Body of pancreas (tissue), 4 donors: ENCODE measurements at regions not wholly inside any gene's neighbourhood (a gene's known extent, or its start where the extent isn't known, plus 50 kb on each side); places are given as distances from the start of the nearest gene placed in this dataset.

Experiments used
- ATAC-seq: fragments of 150-250 bp; one replicate; pipeline ENCODE4 v1.9.1; 2016
- DNase-seq, 4 donors: peaks; one replicate each; pipeline ENCODE4 v3.0.0-alpha.2; 2019
- H3K27ac ChIP-seq, 4 donors: fragments of 200-600 bp; sonication (generic); 1 replicate in 3 of 4; 2 replicates in 1 of 4; pipeline versions ENCODE4 v1.5.1 to v1.6.1; 2016 to 2019; ENCODE audit warnings: mild to moderate bottlenecking in 1 of 4, mixed read lengths in 1 of 4, moderate library complexity in 1 of 4
- H3K27me3 ChIP-seq, 2 donors: fragments of 200-600 bp; sonication (generic); one replicate each; pipeline ENCODE4 v1.6.0; 2016; ENCODE audit warnings: mild to moderate bottlenecking in 1 of 2
- H3K36me3 ChIP-seq, 2 donors: fragments of 200-600 bp; sonication (generic); replicated peaks in 1 of 2; 2 replicates each; pipeline ENCODE4 v1.5.1; 2016; ENCODE audit warnings: low read depth in 2 of 2; ENCODE audit not compliant: insufficient read depth in 1 of 2
- H3K4me1 ChIP-seq: fragments of 200-600 bp; sonication (generic); one replicate; pipeline ENCODE4 v1.6.0; 2016
- H3K4me3 ChIP-seq, 2 donors: fragments of 200-600 bp; sonication (generic); 1 replicate in 1 of 2; 2 replicates in 1 of 2; pipeline ENCODE4 v1.5.1; 2016 to 2019
- H3K9me3 ChIP-seq, 3 donors: fragments of 200-600 bp; sonication (generic); 1 replicate in 2 of 3; 2 replicates in 1 of 3; pipeline ENCODE4 v1.5.1; 2016
- POLR2A ChIP-seq, 3 donors: fragments of 450-650 bp; IDR thresholded peaks; one replicate each; pipeline ENCODE4 v1.6.1; 2016; ENCODE audit warnings: antibody characterized with exemption in 3 of 3, mild to moderate bottlenecking in 2 of 3
- WGBS, 2 donors: methylation state at CpG; one replicate each; pipeline ENCODE4 v1.1.5; 2017; 5-methylcytosine and 5-hydroxymethylcytosine counted together
- intact Hi-C: fragments of 100-400 bp; cut with DNase I; formaldehyde crosslinking; loops from one replicate; pipeline ENCODE4 v1.15.1; 2023
- TF ChIP-seq, protein P1 (sequence below), 7 experiments: fragments of 450-650 bp in 4 of 7; fragments of 200-600 bp in 3 of 7; sonication (generic) in 3 of 7; IDR thresholded peaks; one replicate each; pipeline ENCODE4 v1.5.1; 2016 to 2019; ENCODE audit warnings: antibody characterized with exemption in 7 of 7

DNA sequence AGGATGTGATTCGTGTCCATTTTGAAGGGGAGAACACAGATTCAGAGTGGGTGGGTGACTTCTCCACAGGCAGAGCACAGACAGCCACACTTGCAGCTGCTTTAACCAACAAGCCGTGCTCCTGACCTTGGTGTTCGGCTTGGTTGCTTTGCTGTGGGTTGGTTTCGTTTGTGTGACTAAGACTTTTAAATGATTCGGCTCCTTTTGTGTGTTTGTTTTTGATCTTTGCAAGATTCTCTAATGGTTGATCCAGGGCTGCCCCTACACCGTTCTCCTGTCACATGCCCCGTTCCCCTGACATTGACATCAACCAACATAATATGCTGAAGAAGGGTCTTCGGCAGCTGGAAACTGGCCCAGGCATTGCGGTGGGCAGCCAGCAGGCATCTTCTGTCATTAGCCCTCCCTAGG lies 95.9 kb upstream of the MBOAT2 start:
- H3K27ac ChIP-seq: no peak overlapping the region
- no peaks in the 10 kb centered on the region for H3K36me3 ChIP-seq
- no peaks in the 10 kb centered on the region for H3K4me1 ChIP-seq
- intact Hi-C loops: no loop called here
- H3K27me3 ChIP-seq: no peaks in the 10 kb centered on the region
- WGBS, 2 donors: 55 to 69% methylated on average over 9 of the region's 9 CpGs
- DNase-seq (no peak), ATAC-seq (no peak)
- no peak overlapping the region for H3K4me3 ChIP-seq
- TF ChIP-seq, protein P1, sequence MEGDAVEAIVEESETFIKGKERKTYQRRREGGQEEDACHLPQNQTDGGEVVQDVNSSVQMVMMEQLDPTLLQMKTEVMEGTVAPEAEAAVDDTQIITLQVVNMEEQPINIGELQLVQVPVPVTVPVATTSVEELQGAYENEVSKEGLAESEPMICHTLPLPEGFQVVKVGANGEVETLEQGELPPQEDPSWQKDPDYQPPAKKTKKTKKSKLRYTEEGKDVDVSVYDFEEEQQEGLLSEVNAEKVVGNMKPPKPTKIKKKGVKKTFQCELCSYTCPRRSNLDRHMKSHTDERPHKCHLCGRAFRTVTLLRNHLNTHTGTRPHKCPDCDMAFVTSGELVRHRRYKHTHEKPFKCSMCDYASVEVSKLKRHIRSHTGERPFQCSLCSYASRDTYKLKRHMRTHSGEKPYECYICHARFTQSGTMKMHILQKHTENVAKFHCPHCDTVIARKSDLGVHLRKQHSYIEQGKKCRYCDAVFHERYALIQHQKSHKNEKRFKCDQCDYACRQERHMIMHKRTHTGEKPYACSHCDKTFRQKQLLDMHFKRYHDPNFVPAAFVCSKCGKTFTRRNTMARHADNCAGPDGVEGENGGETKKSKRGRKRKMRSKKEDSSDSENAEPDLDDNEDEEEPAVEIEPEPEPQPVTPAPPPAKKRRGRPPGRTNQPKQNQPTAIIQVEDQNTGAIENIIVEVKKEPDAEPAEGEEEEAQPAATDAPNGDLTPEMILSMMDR (IDR thresholded peaks at IDR 0.05): no peak
- TF ChIP-seq POLR2A (IDR thresholded peaks at IDR 0.05): no peak
- no peaks in the 10 kb centered on the region for H3K9me3 ChIP-seq

DNA sequence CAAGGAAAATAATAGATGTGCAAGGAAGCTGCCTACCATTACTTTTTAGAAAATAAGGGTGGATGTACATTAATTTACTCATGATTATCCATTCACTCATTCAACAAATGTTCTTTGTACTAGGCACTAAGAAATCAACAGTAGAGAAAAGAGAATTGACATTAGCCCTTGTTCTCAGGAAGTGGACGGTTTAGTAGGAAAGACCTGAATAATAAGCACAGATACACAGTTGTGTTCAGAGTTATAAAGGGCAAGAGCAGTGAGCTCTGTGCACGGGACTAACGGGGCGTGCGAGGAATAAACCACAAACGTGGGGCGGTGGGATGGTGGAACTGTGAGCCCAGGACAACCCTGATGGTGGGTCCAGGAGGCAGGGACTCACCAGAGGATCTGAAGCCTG lies 94.4 kb upstream of the MBOAT2 start:
- intact Hi-C loops: no loop called here
- Histone ChIP-seq H3K4me3 (no peak overlapping the region), H3K27ac (no peak overlapping the region), H3K4me1 (no peaks in the 10 kb centered on the region), H3K27me3 (no peaks in the 10 kb centered on the region), H3K9me3 (no peaks in the 10 kb centered on the region), H3K36me3 (no peaks in the 10 kb centered on the region)
- DNase-seq: no peak
- ATAC-seq: no peak
- TF ChIP-seq, protein P1 (IDR thresholded peaks at IDR 0.05): no peak
- TF ChIP-seq POLR2A (IDR thresholded peaks at IDR 0.05): no peak
- WGBS, 2 donors: 79 to 86% methylated on average over 7 of the region's 7 CpGs

DNA sequence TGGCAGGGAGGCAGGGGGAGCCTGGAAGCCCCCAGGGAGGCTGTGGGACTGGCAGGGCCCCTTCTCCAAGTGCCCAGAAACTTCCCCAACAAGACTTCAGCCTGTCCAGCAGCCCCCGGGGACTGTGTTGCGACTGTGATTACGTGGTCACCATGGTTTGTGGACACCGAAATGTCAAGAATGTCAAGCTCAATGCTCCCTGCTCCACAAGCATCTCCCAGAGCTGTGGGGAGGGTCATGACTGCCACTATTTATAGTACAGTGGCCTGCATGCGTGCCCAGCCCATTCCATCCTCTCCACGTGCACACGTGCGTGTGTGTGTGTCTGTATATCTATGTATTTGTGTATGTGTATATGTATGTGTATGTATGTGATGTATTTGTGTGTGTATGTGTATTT lies 93.8 kb upstream of the MBOAT2 start:
- Histone ChIP-seq H3K27ac (no peak overlapping the region), H3K4me3 (no peak overlapping the region), H3K36me3 (no peaks in the 10 kb centered on the region), H3K27me3 (no peaks in the 10 kb centered on the region), H3K9me3 (no peaks in the 10 kb centered on the region), H3K4me1 (no peaks in the 10 kb centered on the region)
- intact Hi-C loops: no loop called here
- no peak for TF ChIP-seq POLR2A (IDR thresholded peaks at IDR 0.05)
- TF ChIP-seq, protein P1 (IDR thresholded peaks at IDR 0.05): no peak
- ATAC-seq (no peak), DNase-seq (no peak)
- 76 to 81% methylated on average over 6 to 8 of the region's 8 CpGs for whole genome bisulfite sequencing, 2 donors

DNA sequence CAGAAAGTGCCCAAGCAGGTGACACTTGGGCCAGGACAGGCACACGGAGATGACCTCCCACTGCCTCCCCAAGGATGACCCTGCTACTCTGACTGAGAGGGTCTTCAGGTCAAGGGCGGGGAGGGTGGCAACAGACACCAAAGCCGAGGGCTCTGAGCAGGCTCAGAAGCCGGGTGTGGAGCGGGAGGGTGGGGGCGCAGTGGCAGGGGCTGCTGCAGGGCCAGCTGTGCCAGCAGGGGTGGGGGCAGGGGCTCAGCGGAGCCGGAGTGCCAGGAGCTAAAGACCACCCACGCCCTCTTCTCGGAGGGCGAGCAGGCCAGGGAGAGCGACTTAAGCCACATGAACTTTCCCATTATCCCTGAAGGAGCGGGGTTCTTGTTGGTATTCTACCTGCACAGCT lies 93.3 kb upstream of the MBOAT2 start:
- H3K4me1 ChIP-seq: no peaks in the 10 kb centered on the region
- no peak for TF ChIP-seq POLR2A (IDR thresholded peaks at IDR 0.05)
- TF ChIP-seq, protein P1 (IDR thresholded peaks at IDR 0.05): no peak
- 90 to 100% methylated on average over 6 to 7 of the region's 13 CpGs for WGBS, 2 donors
- no peak overlapping the region for H3K4me3 ChIP-seq
- intact Hi-C loops: no loop called here
- H3K9me3 ChIP-seq: no peaks in the 10 kb centered on the region
- no peak overlapping the region for H3K27ac ChIP-seq
- no peaks in the 10 kb centered on the region for H3K27me3 ChIP-seq
- no peak for ATAC-seq
- H3K36me3 ChIP-seq: no peaks in the 10 kb centered on the region
- DNase-seq: no peak

DNA sequence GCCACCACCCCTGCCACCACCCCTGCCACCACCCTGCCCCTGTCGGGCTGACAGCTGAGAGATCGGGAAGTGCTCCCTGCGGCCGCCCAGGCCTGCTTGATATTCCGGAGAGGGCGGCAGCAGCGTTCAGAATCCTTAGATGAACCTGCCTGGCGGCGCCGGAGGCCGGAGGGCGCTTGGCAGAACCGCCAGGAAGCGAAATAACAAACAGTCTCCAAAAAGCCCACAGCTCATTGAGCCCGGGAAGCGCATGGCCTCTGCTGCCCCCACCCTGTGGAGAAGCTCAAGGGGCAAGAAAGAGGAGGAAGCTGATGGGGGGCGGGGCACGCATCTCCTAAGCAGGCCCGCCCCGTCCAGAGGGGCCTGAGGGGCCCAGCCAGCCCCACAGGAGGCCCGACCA lies 92.2 kb upstream of the MBOAT2 start:
- ATAC-seq: peak; percentile 58

More for the DNA sequence above, 92.2 kb upstream of the MBOAT2 start:
- peak in 1 of 4 donors; percentile 20 for DNase-seq
- no peaks in the 10 kb centered on the region for H3K27me3 ChIP-seq
- WGBS, 2 donors: 20 to 43% methylated on average over 8 to 21 of the region's 21 CpGs
- intact Hi-C loops: no loop called here
- TF ChIP-seq, protein P1 (IDR thresholded peaks at IDR 0.05): no peak
- TF ChIP-seq POLR2A (IDR thresholded peaks at IDR 0.05): no peak
- no peak overlapping the region for H3K27ac ChIP-seq
- no peaks in the 10 kb centered on the region for H3K36me3 ChIP-seq
- no peaks in the 10 kb centered on the region for H3K4me1 ChIP-seq
- H3K9me3 ChIP-seq: no peaks in the 10 kb centered on the region
- H3K4me3 ChIP-seq: no peak overlapping the region
